HepG2 (cell line): ENCODE measurements at regions not wholly inside any gene's neighbourhood (a gene's known extent, or its start where the extent isn't known, plus 50 kb on each side); places are given as distances from the start of the nearest gene placed in this dataset.

ENCODE experiments used
- ATAC-seq: fragments of 200-7000 bp; cut with Tn5 transposase; 3 replicates; pipeline ENCODE4 v1.9.1; 2020; ENCODE audit warnings: mild to moderate bottlenecking, moderate library complexity
- BruUV-seq: library from RNA; stranded (reverse); fragments of 400-500 nt; replicated peaks from 2 replicates; lab custom pipeline; 2021; lab: Mats Ljungman, UMichigan
- CTCF ChIA-PET: fragments of 300-600 bp; formaldehyde crosslinking; extraction: SDS; loops from one replicate; lab custom pipeline; 2021; ENCODE audit warnings: low total read pairs, inconsistent platforms, low intra/inter-chr PET ratio; lab: Yijun Ruan, JAX
- POLR2A ChIA-PET: fragments of 350-600 bp; sonication (Branson Sonifier 250); formaldehyde crosslinking; loops from one replicate; lab custom pipeline; 2020; ENCODE audit warnings: antibody characterized with exemption, inconsistent platforms; lab: Yijun Ruan, JAX
- DNase-seq: peaks from one replicate; pipeline ENCODE4 v3.0.0-alpha.2; 2015; ENCODE audit warnings: low spot score
- FAIRE-seq: peaks from 3 replicates; lab custom pipeline; 2011; peaks lifted over from hg19 to GRCh38; lab: Jason Lieb, UNC
- H2AFZ ChIP-seq: one replicate; pipeline ENCODE4 v1.6.1; 2011; ENCODE audit warnings: low read length, inconsistent platforms
- H3K27ac ChIP-seq: fragments of 300-600 bp; 3 replicates; pipeline ENCODE4 v1.8.0; 2011; ENCODE audit warnings: mixed run types, mild to moderate bottlenecking, mixed read lengths, low read length, inconsistent platforms; ENCODE audit not compliant: insufficient read depth; ENCODE audit errors: extremely low read length
- H3K27me3 ChIP-seq, 2 experiments: fragments of 200-600 bp in 1 of 2; 2 replicates in 1 of 2; 3 replicates in 1 of 2; pipeline versions ENCODE4 v1.6.0 to v1.8.0; 2011; ENCODE audit warnings: low read length in 2 of 2, mild to moderate bottlenecking in 2 of 2, moderate library complexity in 2 of 2, inconsistent platforms in 1 of 2; ENCODE audit not compliant: insufficient read depth in 2 of 2, control insufficient read depth in 1 of 2
- H3K36me3 ChIP-seq, 2 experiments: fragments of 200-600 bp in 1 of 2; replicated peaks in 1 of 2; 2 replicates in 1 of 2; 3 replicates in 1 of 2; pipeline versions ENCODE4 v1.5.1 to v1.8.0; 2011; ENCODE audit warnings: low read length in 2 of 2, inconsistent platforms in 1 of 2; ENCODE audit not compliant: insufficient read depth in 2 of 2, control insufficient read depth in 1 of 2
- H3K4me1 ChIP-seq: 2 replicates; pipeline ENCODE4 v1.5.1; 2012; ENCODE audit warnings: low read length, inconsistent platforms; ENCODE audit not compliant: insufficient read depth
- H3K4me2 ChIP-seq: 2 replicates; pipeline ENCODE4 v1.6.0; 2011; ENCODE audit warnings: low read depth, low read length, inconsistent platforms
- H3K4me3 ChIP-seq, 3 experiments: fragments of 200-600 bp in 1 of 3; sonication (generic), shearing (Covaris generic) in 1 of 3; replicated peaks in 1 of 3; 2 replicates each; pipeline ENCODE4 v1.5.1; 2011 to 2016; ENCODE audit warnings: low read length in 3 of 3, inconsistent platforms in 2 of 3, low read depth in 2 of 3, mild to moderate bottlenecking in 2 of 3, control low read depth in 1 of 3, mixed read lengths in 1 of 3; ENCODE audit not compliant: insufficient read depth in 1 of 3
- H3K79me2 ChIP-seq: one replicate; pipeline ENCODE4 v1.6.1; 2011; ENCODE audit warnings: low read length, inconsistent platforms; ENCODE audit not compliant: insufficient read depth
- H3K9ac ChIP-seq: 2 replicates; pipeline ENCODE4 v1.6.0; 2011; ENCODE audit warnings: mild to moderate bottlenecking, low read depth, low read length, inconsistent platforms; ENCODE audit not compliant: insufficient read depth
- H3K9me3 ChIP-seq: 2 replicates; pipeline ENCODE4 v1.5.1; 2012; ENCODE audit warnings: mild to moderate bottlenecking, low read length
- H4K20me1 ChIP-seq: 2 replicates; pipeline ENCODE4 v1.6.0; 2011; ENCODE audit warnings: inconsistent platforms, mild to moderate bottlenecking, low read length, moderate library complexity; ENCODE audit not compliant: insufficient read depth
- GATA4 ChIP-seq: sonication (generic); IDR thresholded peaks from 2 replicates; pipeline ENCODE4 v1.6.1; 2016; ENCODE audit warnings: antibody characterized with exemption, low read depth, borderline replicate concordance
- LCORL ChIP-seq, 2 experiments: fragments of 450-650 bp in 1 of 2; sonication (generic) in 1 of 2; formaldehyde crosslinking in 1 of 2; IDR thresholded peaks; 2 replicates each; pipeline versions ENCODE4 v1.5.0 to v1.6.1; 2017 to 2020; ENCODE audit warnings: antibody characterized with exemption in 1 of 2, missing genetic modification reagents in 1 of 2
- NFKB2 ChIP-seq: sonication (generic); formaldehyde crosslinking; IDR thresholded peaks from 2 replicates; pipeline ENCODE4 v1.4.0; 2020; ENCODE audit warnings: missing genetic modification reagents, borderline replicate concordance
- PHF8 ChIP-seq: sonication (generic); formaldehyde crosslinking; IDR thresholded peaks from 2 replicates; pipeline ENCODE4 v1.5.0; 2020; ENCODE audit warnings: missing genetic modification reagents
- THAP11 ChIP-seq: IDR thresholded peaks from 2 replicates; pipeline ENCODE4 v1.6.1; 2016; ENCODE audit warnings: missing biosample characterization, missing genetic modification reagents
- TMF1 ChIP-seq: sonication (generic); formaldehyde crosslinking; IDR thresholded peaks from 2 replicates; pipeline ENCODE4 v1.8.1; 2022; ENCODE audit warnings: low read depth, missing genetic modification reagents
- ZC3H13 ChIP-seq: sonication (generic); formaldehyde crosslinking; IDR thresholded peaks from 2 replicates; pipeline ENCODE4 v1.8.1; 2023; ENCODE audit warnings: mild to moderate bottlenecking, missing genetic modification reagents, moderate library complexity
- ZNF121 ChIP-seq: sonication (generic); formaldehyde crosslinking; IDR thresholded peaks from 2 replicates; pipeline ENCODE4 v1.5.0; 2020; ENCODE audit warnings: mild to moderate bottlenecking, missing genetic modification reagents
- ZNF160 ChIP-seq: sonication (generic); formaldehyde crosslinking; IDR thresholded peaks from 2 replicates; pipeline ENCODE4 v1.8.0; 2022; ENCODE audit warnings: mild to moderate bottlenecking, inconsistent platforms, missing genetic modification reagents
- ZNF460 ChIP-seq: sonication (generic); formaldehyde crosslinking; IDR thresholded peaks from 2 replicates; pipeline ENCODE4 v1.5.1; 2020; ENCODE audit warnings: missing genetic modification reagents, mild to moderate bottlenecking, borderline replicate concordance
- WGBS: methylation state at CpG from one replicate; pipeline ENCODE4 v1.1.6; 2017; ENCODE audit warnings: low lambda C conversion rate; 5-methylcytosine and 5-hydroxymethylcytosine counted together
- in situ Hi-C: cut with HindIII; loops from 2 replicates; pipeline ENCODE4 v1.10.0; 2017; ENCODE audit warnings: low pct_unique_long_range_greater_than_20kb; ENCODE audit not compliant: extremely low pct_ligation_motif_present
- intact Hi-C: fragments of 100-400 bp; cut with micrococcal nuclease; formaldehyde crosslinking; loops from one replicate; pipeline ENCODE4 v1.10.0; 2022; ENCODE audit not compliant: unreplicated experiment
- TF ChIP-seq, protein P1 (sequence below): sonication (generic); formaldehyde crosslinking; IDR thresholded peaks from 2 replicates; pipeline ENCODE4 v1.5.0; 2020; ENCODE audit warnings: mild to moderate bottlenecking, missing genetic modification reagents
- TF ChIP-seq, protein P2 (sequence below): IDR thresholded peaks from 2 replicates; pipeline ENCODE4 v1.6.1; 2018; ENCODE audit warnings: missing genetic modification reagents

DNA sequence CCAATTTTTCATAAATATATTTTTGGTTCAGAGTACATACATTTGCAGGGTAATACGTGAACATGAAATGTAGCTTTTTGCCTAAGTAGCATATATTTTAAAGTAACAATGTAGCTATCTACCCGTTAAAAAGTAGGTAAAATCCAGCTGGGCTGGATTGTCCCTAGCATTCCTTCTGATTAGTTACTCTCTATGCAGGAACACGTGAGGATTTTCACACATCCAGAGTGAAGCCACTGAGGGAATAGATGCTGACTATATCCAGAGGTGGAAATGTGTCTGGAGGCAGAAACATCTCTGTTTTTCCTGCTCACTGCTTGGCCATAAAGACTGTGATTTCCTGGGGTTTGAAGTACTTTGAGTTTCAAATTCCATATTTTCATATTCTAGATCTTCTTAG is 338.9 kb upstream of the KIAA1217 start:
- no peaks in the 10 kb centered on the region for H3K9me3 ChIP-seq
- no peaks in the 10 kb centered on the region for H3K79me2 ChIP-seq
- POLR2A ChIA-PET = no interaction called here
- no peaks in the 10 kb centered on the region for H3K4me1 ChIP-seq
- H3K4me2 ChIP-seq = no peak overlapping the region
- FAIRE-seq = no peak
- no peaks in the 10 kb centered on the region for H4K20me1 ChIP-seq
- no peak overlapping the region for H2AFZ ChIP-seq
- TF ChIP-seq ZC3H13 (CRISPR knock-in tag) (no peak), THAP11 (CRISPR knock-in tag) (no peak), GATA4 (no peak), TMF1 (CRISPR knock-in tag) (no peak), ZNF160 (no peak), ZNF121 (no peak), LCORL (IDR thresholded peaks at IDR 0.05) (no peak), LCORL (CRISPR knock-in tag; IDR thresholded peaks at IDR 0.05) (no peak), NFKB2 (CRISPR knock-in tag) (no peak), ZNF460 (no peak), PHF8 (CRISPR knock-in tag) (no peak)
- TF ChIP-seq, protein P1, sequence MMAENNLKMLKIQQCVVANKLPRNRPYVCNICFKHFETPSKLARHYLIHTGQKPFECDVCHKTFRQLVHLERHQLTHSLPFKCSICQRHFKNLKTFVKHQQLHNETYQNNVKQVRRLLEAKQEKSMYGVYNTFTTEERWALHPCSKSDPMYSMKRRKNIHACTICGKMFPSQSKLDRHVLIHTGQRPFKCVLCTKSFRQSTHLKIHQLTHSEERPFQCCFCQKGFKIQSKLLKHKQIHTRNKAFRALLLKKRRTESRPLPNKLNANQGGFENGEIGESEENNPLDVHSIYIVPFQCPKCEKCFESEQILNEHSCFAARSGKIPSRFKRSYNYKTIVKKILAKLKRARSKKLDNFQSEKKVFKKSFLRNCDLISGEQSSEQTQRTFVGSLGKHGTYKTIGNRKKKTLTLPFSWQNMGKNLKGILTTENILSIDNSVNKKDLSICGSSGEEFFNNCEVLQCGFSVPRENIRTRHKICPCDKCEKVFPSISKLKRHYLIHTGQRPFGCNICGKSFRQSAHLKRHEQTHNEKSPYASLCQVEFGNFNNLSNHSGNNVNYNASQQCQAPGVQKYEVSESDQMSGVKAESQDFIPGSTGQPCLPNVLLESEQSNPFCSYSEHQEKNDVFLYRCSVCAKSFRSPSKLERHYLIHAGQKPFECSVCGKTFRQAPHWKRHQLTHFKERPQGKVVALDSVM (CRISPR knock-in tag) = no peak
- TF ChIP-seq, protein P2, sequence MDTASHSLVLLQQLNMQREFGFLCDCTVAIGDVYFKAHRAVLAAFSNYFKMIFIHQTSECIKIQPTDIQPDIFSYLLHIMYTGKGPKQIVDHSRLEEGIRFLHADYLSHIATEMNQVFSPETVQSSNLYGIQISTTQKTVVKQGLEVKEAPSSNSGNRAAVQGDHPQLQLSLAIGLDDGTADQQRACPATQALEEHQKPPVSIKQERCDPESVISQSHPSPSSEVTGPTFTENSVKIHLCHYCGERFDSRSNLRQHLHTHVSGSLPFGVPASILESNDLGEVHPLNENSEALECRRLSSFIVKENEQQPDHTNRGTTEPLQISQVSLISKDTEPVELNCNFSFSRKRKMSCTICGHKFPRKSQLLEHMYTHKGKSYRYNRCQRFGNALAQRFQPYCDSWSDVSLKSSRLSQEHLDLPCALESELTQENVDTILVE (CRISPR knock-in tag) = no peak
- TF ChIP-seq, all 625 proteins: peak for 0
- Histone ChIP-seq H3K27ac (no peak overlapping the region), H3K27me3 (no peaks in the 10 kb centered on the region), H3K36me3 (no peaks in the 10 kb centered on the region), H3K9ac (no peak overlapping the region), H3K4me3 (no peak overlapping the region)
- CTCF ChIA-PET = no interaction called here
- BruUV-seq = no TSS peak
- no peak for DNase-seq
- intact Hi-C loops = no loop called here
- in situ Hi-C loops = no loop called here
- under 1% methylated on average over 3 of the region's 3 CpGs for WGBS
- no peak for ATAC-seq
